HG02798 (cell line): ENCODE measurements at regions not wholly inside any gene's neighbourhood (a gene's known extent, or its start where the extent isn't known, plus 50 kb on each side); places are given as distances from the start of the nearest gene placed in this dataset.
"Not testable (repeated sequence)": the region's sequence is repeated elsewhere in the genome, so short reads cannot be mapped to it uniquely, and the experiment has no call there.

Experiments
- ATAC-seq: cut with Tn5 transposase; IDR thresholded peaks from one replicate; pipeline ENCODE4 v1.9.1; 2021; ENCODE audit warnings: mild to moderate bottlenecking; ENCODE audit not compliant: unreplicated experiment, poor library complexity

- ATAC-seq, result not testable (repeated sequence)
Observed at GRCh38 chr4:150016621-150017020, 61.6 kb upstream of the DCLK2 start.

- ATAC-seq, result no peak
Observed at GRCh38 chr4:150018257-150018656, 60.0 kb upstream of the DCLK2 start.

DNA sequence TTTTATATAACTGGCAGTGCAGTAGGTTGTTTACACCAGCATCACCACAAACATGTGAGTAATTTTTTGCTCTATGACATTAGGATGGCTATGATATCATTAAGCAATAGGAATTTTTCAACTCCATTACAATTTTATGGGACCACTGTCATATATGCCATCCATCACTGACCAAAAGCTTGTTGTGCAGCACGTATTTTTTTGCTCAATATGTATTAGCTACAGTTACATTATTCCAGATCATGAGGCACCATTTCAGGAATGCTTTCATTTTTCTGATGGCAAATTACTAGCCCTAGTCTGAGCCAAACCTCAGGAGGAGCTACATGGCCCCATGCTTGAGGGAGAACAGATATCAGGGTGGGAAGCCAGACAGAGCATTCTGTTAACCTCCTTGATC is 56.8 kb upstream of the DCLK2 start:
- no peak for ATAC-seq

DNA sequence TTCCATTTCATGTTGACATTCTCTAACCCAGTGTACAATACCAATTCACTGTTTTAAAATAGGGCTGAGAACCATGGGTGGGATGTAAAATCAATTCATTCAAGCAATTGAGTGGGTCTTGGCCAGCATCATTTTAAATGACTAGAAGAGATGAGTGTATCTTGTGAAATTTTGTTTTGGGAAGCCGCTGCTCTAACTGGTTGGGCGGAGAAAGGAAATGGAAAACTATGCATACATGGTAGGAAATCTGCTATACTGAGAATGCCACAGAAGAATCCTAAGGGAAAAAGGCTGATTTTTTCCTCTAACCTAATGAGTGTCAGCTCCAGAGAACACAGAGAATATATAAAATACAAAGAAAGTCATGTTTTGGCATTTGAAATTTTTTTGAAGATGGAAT is 54.8 kb upstream of the DCLK2 start:
- no peak for ATAC-seq

GRCh38 chr4:150026987-150027386 is 51.3 kb upstream of the DCLK2 start:
- not testable (repeated sequence) for ATAC-seq
